Thyroid gland (tissue), 4 donors: ENCODE measurements at regions not wholly inside any gene's neighbourhood (a gene's known extent, or its start where the extent isn't known, plus 50 kb on each side); places are given as distances from the start of the nearest gene placed in this dataset.
A peak's percentile ranks its signal among the peaks of the same experiment; 100 is the strongest.

Source experiments
- DNase-seq, 2 donors: peaks; one replicate each; pipeline ENCODE4 v3.0.0-alpha.2; 2019
- H3K27ac ChIP-seq, 3 donors: fragments of 200-600 bp; sonication (generic); 1 replicate in 2 of 3; 2 replicates in 1 of 3; pipeline ENCODE4 v1.5.1; 2016 to 2019; ENCODE audit warnings: mild to moderate bottlenecking in 1 of 3, moderate library complexity in 1 of 3
- H3K27me3 ChIP-seq: fragments of 200-600 bp; sonication (generic); one replicate; pipeline ENCODE4 v1.5.1; 2019
- H3K36me3 ChIP-seq, 2 donors: fragments of 200-600 bp; sonication (generic); one replicate each; pipeline ENCODE4 v1.5.1; 2016 to 2019
- H3K4me1 ChIP-seq, 2 donors: fragments of 200-600 bp; sonication (generic); one replicate each; pipeline ENCODE4 v1.5.1; 2017 to 2019
- H3K4me3 ChIP-seq, 3 donors: fragments of 200-600 bp; sonication (generic); replicated peaks in 1 of 3; 1 replicate in 2 of 3; 2 replicates in 1 of 3; pipeline ENCODE4 v1.5.1; 2016; ENCODE audit warnings: mild to moderate bottlenecking in 1 of 3
- H3K9me3 ChIP-seq: fragments of 200-600 bp; sonication (generic); one replicate; pipeline ENCODE4 v1.5.1; 2017
- POLR2A ChIP-seq, 2 donors: fragments of 450-650 bp; IDR thresholded peaks; one replicate each; pipeline ENCODE4 v1.6.1; 2017; ENCODE audit warnings: antibody characterized with exemption in 2 of 2, mild to moderate bottlenecking in 2 of 2, moderate library complexity in 1 of 2
- WGBS, 2 donors: methylation state at CpG; one replicate each; pipeline ENCODE4 v1.1.5; 2017; 5-methylcytosine and 5-hydroxymethylcytosine counted together
- intact Hi-C: fragments of 100-400 bp; cut with DNase I; formaldehyde crosslinking; loops from one replicate; pipeline ENCODE4 v1.15.1; 2023
- TF ChIP-seq, protein P1 (sequence below), 6 experiments: fragments of 200-600 bp in 3 of 6; fragments of 450-650 bp in 3 of 6; sonication (generic) in 3 of 6; IDR thresholded peaks; one replicate each; pipeline ENCODE4 v1.5.1; 2016 to 2019; ENCODE audit warnings: antibody characterized with exemption in 6 of 6, mild to moderate bottlenecking in 2 of 6, inconsistent platforms in 1 of 6, moderate library complexity in 1 of 6

DNA sequence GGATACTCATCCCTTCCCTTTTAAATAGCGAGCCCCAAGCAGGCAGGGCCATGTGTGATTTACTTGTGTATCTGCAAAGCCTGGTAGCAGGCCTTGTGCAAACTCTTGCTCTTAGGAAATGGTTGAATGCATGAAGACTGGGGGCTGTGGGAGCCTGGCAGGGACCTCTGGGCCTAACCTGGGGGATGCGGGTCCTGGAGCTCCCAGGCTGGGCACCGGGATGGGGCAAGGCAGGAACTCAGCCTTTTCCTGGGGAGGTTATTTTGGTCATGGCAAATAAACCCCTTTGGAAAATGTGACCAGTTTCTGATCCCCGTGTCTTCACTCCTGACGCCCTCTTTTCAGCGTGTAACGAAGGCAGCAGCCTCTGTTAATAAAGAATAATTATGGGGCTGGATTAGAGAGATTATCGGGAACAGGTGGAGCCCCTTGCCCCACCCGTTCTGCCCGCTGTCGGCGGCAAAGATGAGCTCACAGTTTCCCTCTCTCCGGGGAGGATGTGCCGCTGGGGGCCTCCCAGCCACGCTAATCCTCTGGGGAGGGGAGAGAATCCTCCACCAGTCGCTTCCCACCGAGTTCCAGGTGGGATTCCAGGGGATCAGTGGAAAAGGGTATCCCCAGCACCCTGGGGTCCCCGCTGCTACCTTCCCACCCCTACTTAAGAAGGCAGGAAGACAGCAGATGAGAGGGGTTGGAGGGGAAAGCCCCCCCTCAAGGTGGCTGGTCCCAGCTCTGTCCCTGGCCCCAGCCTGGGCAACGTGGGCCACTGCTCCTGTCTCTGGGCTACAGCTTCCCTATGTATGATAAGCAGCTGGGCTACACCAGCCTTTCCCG lies 69.7 kb upstream of the WNT4 start:
- H3K27me3 ChIP-seq = no peaks in the 10 kb centered on the region
- H3K36me3 ChIP-seq = no peaks in the 10 kb centered on the region
- no peak overlapping the region for H3K27ac ChIP-seq
- intact Hi-C loops = no loop called here
- H3K4me1 ChIP-seq = peaks cover 5 to 9% of the 10 kb centered on the region in 2 donors
- 60 to 67% methylated on average over 20 of the region's 20 CpGs for WGBS, 2 donors
- no peak for DNase-seq
- no peaks in the 10 kb centered on the region for H3K9me3 ChIP-seq
- H3K4me3 ChIP-seq = no peak overlapping the region
- TF ChIP-seq, protein P1, sequence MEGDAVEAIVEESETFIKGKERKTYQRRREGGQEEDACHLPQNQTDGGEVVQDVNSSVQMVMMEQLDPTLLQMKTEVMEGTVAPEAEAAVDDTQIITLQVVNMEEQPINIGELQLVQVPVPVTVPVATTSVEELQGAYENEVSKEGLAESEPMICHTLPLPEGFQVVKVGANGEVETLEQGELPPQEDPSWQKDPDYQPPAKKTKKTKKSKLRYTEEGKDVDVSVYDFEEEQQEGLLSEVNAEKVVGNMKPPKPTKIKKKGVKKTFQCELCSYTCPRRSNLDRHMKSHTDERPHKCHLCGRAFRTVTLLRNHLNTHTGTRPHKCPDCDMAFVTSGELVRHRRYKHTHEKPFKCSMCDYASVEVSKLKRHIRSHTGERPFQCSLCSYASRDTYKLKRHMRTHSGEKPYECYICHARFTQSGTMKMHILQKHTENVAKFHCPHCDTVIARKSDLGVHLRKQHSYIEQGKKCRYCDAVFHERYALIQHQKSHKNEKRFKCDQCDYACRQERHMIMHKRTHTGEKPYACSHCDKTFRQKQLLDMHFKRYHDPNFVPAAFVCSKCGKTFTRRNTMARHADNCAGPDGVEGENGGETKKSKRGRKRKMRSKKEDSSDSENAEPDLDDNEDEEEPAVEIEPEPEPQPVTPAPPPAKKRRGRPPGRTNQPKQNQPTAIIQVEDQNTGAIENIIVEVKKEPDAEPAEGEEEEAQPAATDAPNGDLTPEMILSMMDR (IDR thresholded peaks at IDR 0.05) = no peak
- no peak for TF ChIP-seq POLR2A (IDR thresholded peaks at IDR 0.05)

DNA sequence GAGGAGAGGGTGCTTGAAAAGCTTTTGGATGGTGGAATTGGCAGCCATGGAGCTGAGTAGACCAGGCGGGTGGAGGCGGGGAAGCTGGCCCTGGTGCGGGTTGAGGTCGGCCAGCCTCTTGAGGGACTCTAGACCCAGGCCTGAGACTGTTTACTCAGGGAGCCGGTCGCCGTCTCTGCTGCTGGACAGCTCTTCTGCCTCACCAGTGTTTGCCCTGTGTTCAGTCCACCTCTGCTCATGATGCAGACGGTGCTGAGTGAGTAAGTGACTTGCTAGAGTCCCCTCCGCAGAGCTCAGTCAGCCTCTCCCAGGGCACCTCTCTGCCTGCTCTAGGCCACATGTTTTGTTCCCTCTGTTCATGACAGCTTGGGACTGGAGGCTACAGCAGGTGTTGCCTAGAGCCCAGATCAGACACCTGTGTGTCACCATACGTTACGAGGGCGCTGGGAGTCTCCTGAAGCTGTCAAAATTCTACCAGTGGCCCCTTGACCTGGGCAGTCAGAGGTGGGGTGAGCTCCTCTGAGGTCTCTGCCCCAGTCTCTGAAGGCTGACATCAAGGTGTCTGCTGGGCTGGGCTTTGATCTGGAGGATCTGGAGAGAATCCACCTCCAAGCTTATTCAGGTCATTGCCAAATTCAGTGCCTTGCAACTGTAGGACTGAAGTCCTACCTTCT lies 73.5 kb upstream of the WNT4 start:
- Histone ChIP-seq H3K27ac (no peak overlapping the region), H3K36me3 (no peaks in the 10 kb centered on the region), H3K27me3 (no peaks in the 10 kb centered on the region), H3K9me3 (no peaks in the 10 kb centered on the region), H3K4me3 (no peak overlapping the region), H3K4me1 (peaks cover 5 to 9% of the 10 kb centered on the region in 2 donors)
- peak; percentile 39 to 56 for DNase-seq
- WGBS, 2 donors = 31 to 66% methylated on average over 7 to 11 of the region's 12 CpGs
- intact Hi-C loops = no loop called here
- TF ChIP-seq, protein P1 (IDR thresholded peaks at IDR 0.05) = no peak
- TF ChIP-seq POLR2A (IDR thresholded peaks at IDR 0.05) = no peak

DNA sequence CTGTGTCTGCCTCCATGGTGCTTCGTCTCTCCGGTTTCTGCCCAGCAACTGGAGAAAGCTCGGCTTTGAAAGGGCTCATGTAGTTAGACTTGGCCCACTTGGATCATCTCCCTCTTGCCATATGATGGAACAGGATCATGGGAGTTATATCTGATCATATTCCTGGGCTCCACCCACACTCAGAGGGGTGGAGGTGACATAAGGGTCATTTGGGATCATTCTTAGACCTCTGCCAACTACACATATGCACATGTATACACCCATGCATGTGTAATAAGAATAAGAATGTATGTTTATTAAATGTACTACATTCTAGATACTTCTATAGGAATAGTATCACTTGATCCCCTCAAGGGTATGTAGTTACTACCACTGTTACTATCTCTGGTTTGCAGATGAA lies 74.1 kb upstream of the WNT4 start:
- Histone ChIP-seq H3K27ac (no peak overlapping the region), H3K36me3 (no peaks in the 10 kb centered on the region), H3K9me3 (no peaks in the 10 kb centered on the region), H3K4me3 (no peak overlapping the region), H3K4me1 (peaks cover 5 to 9% of the 10 kb centered on the region in 2 donors), H3K27me3 (no peaks in the 10 kb centered on the region)
- WGBS, 2 donors = 88 to 100% methylated on average over 1 to 3 of the region's 3 CpGs
- no peak for DNase-seq
- no peak for TF ChIP-seq POLR2A (IDR thresholded peaks at IDR 0.05)
- TF ChIP-seq, protein P1 (IDR thresholded peaks at IDR 0.05) = no peak
- intact Hi-C loops = no loop called here

DNA sequence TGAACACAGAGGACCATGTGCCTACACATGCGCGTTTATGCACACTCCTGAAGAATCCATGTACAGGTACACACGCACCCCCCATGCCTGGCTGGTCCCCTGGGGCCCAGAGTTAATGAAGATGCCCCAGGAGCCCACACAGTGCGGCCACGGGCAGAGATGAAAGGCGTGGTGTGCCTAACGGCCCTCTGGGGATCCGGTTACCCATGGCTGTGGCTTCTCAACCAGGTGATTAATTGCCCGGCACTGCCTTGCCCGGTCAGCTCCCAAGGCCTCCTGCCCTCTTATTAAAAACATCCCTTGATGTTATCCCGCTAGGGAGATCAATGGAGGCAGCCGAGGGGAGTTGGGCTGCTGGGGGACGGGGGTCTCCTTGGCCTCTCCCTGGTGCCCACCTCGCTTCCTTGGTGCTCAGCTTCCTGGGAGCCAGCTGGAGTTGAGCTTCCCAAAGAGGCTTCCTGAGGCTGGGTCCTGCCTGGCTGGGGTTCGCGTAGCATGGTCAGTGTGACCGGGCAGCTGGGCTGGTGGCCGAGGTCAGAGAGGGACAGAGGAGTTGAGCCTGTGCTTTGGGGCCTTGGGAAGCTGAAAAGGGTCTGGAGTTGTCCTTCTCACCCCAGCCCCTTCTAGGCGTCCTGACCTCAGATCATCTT lies 75.0 kb upstream of the WNT4 start:
- intact Hi-C loops = no loop called here
- no peak for DNase-seq
- no peaks in the 10 kb centered on the region for H3K27me3 ChIP-seq
- H3K4me3 ChIP-seq = no peak overlapping the region
- no peaks in the 10 kb centered on the region for H3K36me3 ChIP-seq
- no peak for TF ChIP-seq POLR2A (IDR thresholded peaks at IDR 0.05)
- TF ChIP-seq, protein P1 (IDR thresholded peaks at IDR 0.05) = no peak
- no peaks in the 10 kb centered on the region for H3K9me3 ChIP-seq
- peaks cover 5 to 9% of the 10 kb centered on the region in 2 donors for H3K4me1 ChIP-seq
- H3K27ac ChIP-seq = no peak overlapping the region
- 87 to 88% methylated on average over 14 to 17 of the region's 19 CpGs for WGBS, 2 donors
